OCI-LY1 (cell line): ENCODE measurements at regions not wholly inside any gene's neighbourhood (a gene's known extent, or its start where the extent isn't known, plus 50 kb on each side); places are given as distances from the start of the nearest gene placed in this dataset.
"Not testable (repeated sequence)": the region's sequence is repeated elsewhere in the genome, so short reads cannot be mapped to it uniquely, and the experiment has no call there.

Source experiments
- H2AFZ ChIP-seq: fragments of 200-600 bp; sonication (generic), shearing (Covaris generic); 2 replicates; pipeline ENCODE4 v1.6.0; 2014; ENCODE audit warnings: antibody characterized with exemption, mild to moderate bottlenecking, low read length
- H3F3A ChIP-seq: fragments of 200-600 bp; sonication (generic), shearing (Covaris generic); 2 replicates; pipeline ENCODE4 v1.6.0; 2014; ENCODE audit warnings: mild to moderate bottlenecking, antibody characterized with exemption, low read length, moderate library complexity; ENCODE audit not compliant: insufficient read depth
- H3K27ac ChIP-seq: fragments of 200-600 bp; sonication (generic); 2 replicates; pipeline ENCODE4 v1.5.1; 2014; ENCODE audit warnings: low read length, mixed run types, mild to moderate bottlenecking, low read depth; ENCODE audit not compliant: poor library complexity, severe bottlenecking
- H3K27me3 ChIP-seq: fragments of 200-600 bp; sonication (generic); 2 replicates; pipeline ENCODE4 v1.6.0; 2014; ENCODE audit warnings: antibody characterized with exemption, mild to moderate bottlenecking, low read length, moderate library complexity; ENCODE audit not compliant: insufficient read depth
- H3K36me3 ChIP-seq: fragments of 200-600 bp; sonication (generic); 2 replicates; pipeline ENCODE4 v1.6.1; 2014; ENCODE audit warnings: mild to moderate bottlenecking, antibody characterized with exemption, low read length, moderate library complexity, mixed read lengths; ENCODE audit not compliant: insufficient read depth
- H3K4me1 ChIP-seq: fragments of 200-600 bp; sonication (generic); 2 replicates; pipeline ENCODE4 v1.5.1; 2014; ENCODE audit warnings: mild to moderate bottlenecking, low read length, moderate library complexity; ENCODE audit not compliant: insufficient read depth, severe bottlenecking
- H3K4me2 ChIP-seq: fragments of 200-600 bp; sonication (generic), shearing (Covaris generic); 2 replicates; pipeline ENCODE4 v1.6.1; 2014; ENCODE audit warnings: low read length
- H3K4me3 ChIP-seq: fragments of 200-600 bp; sonication (generic); 2 replicates; pipeline ENCODE4 v1.5.1; 2014; ENCODE audit warnings: low read length, low read depth, mild to moderate bottlenecking, mixed read lengths; ENCODE audit not compliant: poor library complexity, severe bottlenecking
- H3K79me2 ChIP-seq: fragments of 200-600 bp; shearing (Covaris generic); 2 replicates; pipeline ENCODE4 v1.6.1; 2016; ENCODE audit warnings: mixed run types, low read length, mixed read lengths; ENCODE audit not compliant: insufficient read depth
- H3K9ac ChIP-seq: fragments of 200-600 bp; sonication (generic), shearing (Covaris generic); 2 replicates; pipeline ENCODE4 v1.6.1; 2014; ENCODE audit warnings: mild to moderate bottlenecking, low read length, mixed read lengths
- H3K9me2 ChIP-seq: fragments of 200-600 bp; sonication (generic), shearing (Covaris generic); 2 replicates; pipeline ENCODE4 v1.6.1; 2014; ENCODE audit warnings: low read depth, mild to moderate bottlenecking, low read length, mixed read lengths
- H3K9me3 ChIP-seq: fragments of 200-600 bp; shearing (Covaris generic); 2 replicates; pipeline ENCODE4 v1.6.1; 2014; ENCODE audit warnings: low read length, mixed read lengths
- H4K20me1 ChIP-seq: fragments of 200-600 bp; sonication (generic), shearing (Covaris generic); 2 replicates; pipeline ENCODE4 v1.6.0; 2016; ENCODE audit warnings: mild to moderate bottlenecking, low read length; ENCODE audit not compliant: insufficient read depth
- EZH2 ChIP-seq: fragments of 200-600 bp; sonication (generic), shearing (Covaris generic); IDR thresholded peaks from 2 replicates; pipeline ENCODE4 v1.8.0; 2017; ENCODE audit warnings: borderline replicate concordance, mixed run types, mild to moderate bottlenecking, antibody characterized with exemption, low read length, moderate library complexity, mixed read lengths
- TF ChIP-seq, protein P1 (sequence below): fragments of 200-600 bp; sonication (generic), shearing (Covaris generic); IDR thresholded peaks from 2 replicates; pipeline ENCODE4 v1.5.1; 2017; ENCODE audit warnings: mild to moderate bottlenecking, antibody characterized with exemption, low read length, moderate library complexity, mixed read lengths

DNA sequence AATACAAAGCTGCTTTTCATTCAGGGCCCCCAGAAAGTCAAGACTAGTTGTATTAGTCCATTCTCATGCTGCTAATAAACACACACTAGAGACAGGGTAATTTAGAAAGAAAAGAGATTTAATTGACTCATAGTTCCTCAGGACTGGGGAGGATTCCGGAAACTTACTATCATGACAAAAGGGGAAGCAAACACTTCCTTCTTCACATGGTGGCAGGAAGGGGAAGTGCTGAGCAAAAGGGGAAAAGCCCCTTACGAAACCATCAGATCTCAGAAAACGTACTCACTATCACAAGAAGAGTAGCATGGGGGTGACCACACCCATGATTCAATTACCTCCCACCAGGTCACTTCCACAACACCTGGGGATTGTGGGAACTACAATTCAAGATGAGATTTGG lies 373.8 kb upstream of the FRG1 start:
- H3K27ac ChIP-seq, H3K79me2 ChIP-seq, H3K9me2 ChIP-seq, H3K4me2 ChIP-seq, H3K4me3 ChIP-seq, H2AFZ ChIP-seq, H3K4me1 ChIP-seq, H3K9ac ChIP-seq, H3K9me3 ChIP-seq, H3K27me3 ChIP-seq, H3F3A ChIP-seq, H4K20me1 ChIP-seq, H3K36me3 ChIP-seq: not testable (repeated sequence)

DNA sequence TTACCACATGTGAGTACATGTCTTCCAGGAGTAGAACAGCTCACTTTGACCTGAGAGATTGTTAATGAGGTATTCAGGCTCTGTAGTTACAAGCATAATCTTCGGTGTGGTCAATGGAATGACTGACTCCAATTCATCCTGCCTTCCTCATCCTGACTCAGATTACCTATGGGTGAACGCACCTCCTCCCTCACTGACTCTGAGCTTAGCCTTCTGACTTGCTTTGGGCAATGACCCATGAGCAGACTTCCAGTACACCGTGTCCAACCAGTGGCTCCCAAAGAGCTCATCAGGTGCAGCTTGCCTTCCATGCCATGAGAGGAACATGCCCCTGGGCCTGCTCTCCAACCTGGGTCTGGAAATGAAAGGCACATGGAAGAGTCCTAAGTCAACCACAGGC lies 361.0 kb upstream of the FRG1 start:
- H3K27me3 ChIP-seq, H4K20me1 ChIP-seq, H2AFZ ChIP-seq, H3K9ac ChIP-seq, H3K4me1 ChIP-seq, H3K4me2 ChIP-seq, H3K9me2 ChIP-seq, H3K27ac ChIP-seq, H3K4me3 ChIP-seq, H3K9me3 ChIP-seq, H3K36me3 ChIP-seq, H3F3A ChIP-seq, H3K79me2 ChIP-seq: not testable (repeated sequence)

DNA sequence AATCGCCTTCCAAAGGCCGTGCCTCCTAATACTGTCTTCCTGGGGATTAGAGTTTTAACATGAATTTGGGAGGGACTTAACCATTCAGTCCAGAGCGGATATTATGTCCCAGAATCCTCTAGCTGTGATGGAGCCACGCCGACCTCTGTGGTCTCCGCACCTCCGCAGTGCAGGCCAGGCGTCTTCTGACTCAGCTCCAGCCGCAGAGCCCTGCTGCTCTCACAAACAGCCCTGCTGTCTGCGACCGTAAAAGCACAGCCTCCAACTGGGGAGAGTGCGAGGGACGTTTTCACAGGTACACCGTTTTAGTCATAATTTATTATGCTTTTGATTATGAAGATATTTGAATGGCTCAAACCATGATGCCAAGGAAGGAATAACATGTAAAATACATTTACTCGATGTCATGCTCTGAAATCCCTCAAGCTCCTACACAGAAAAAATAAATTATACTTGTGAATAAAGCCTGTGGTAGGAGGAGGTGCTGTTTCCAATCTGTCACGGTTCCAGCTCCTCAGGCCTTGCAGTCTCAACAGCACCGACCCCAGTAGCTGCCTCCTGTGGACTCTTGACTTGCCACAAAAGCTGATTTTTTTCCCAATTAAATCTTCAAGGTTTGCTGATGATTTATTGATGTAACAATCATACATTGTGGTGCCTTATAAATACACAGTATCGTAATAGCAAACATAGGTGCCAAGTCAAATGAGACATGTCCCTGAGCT lies 353.6 kb upstream of the FRG1 start:
- H3K9me2 ChIP-seq, H3K79me2 ChIP-seq, H3K27me3 ChIP-seq, H3K27ac ChIP-seq, H3K4me3 ChIP-seq, H3K4me2 ChIP-seq, H4K20me1 ChIP-seq, H3K9me3 ChIP-seq, H3F3A ChIP-seq, H3K36me3 ChIP-seq, H2AFZ ChIP-seq, H3K4me1 ChIP-seq, H3K9ac ChIP-seq: not testable (repeated sequence)

- H3K79me2 ChIP-seq, H3K27me3 ChIP-seq, H3K9me2 ChIP-seq, H3K4me1 ChIP-seq, H3K9ac ChIP-seq, H3F3A ChIP-seq, H3K27ac ChIP-seq, H4K20me1 ChIP-seq, H3K4me3 ChIP-seq, H3K9me3 ChIP-seq, H3K36me3 ChIP-seq, H2AFZ ChIP-seq, H3K4me2 ChIP-seq: not testable (repeated sequence)
These were observed 351.5 kb upstream of the FRG1 start for GRCh38 chr4:189589201-189589600.

GRCh38 chr4:189592890-189593289 lies 347.8 kb upstream of the FRG1 start:
- Histone ChIP-seq H4K20me1 (no peaks in the 10 kb centered on the region), H3F3A (no peaks in the 10 kb centered on the region), H3K4me1 (no peaks in the 10 kb centered on the region), H3K27ac (no peak overlapping the region), H3K4me3 (no peak overlapping the region), H3K9me2 (no peaks in the 10 kb centered on the region), H3K79me2 (no peaks in the 10 kb centered on the region), H3K36me3 (no peaks in the 10 kb centered on the region), H3K4me2 (no peak overlapping the region), H3K27me3 (no peaks in the 10 kb centered on the region), H2AFZ (no peak overlapping the region), H3K9ac (no peak overlapping the region), H3K9me3 (no peaks in the 10 kb centered on the region)
- TF ChIP-seq, protein P1, sequence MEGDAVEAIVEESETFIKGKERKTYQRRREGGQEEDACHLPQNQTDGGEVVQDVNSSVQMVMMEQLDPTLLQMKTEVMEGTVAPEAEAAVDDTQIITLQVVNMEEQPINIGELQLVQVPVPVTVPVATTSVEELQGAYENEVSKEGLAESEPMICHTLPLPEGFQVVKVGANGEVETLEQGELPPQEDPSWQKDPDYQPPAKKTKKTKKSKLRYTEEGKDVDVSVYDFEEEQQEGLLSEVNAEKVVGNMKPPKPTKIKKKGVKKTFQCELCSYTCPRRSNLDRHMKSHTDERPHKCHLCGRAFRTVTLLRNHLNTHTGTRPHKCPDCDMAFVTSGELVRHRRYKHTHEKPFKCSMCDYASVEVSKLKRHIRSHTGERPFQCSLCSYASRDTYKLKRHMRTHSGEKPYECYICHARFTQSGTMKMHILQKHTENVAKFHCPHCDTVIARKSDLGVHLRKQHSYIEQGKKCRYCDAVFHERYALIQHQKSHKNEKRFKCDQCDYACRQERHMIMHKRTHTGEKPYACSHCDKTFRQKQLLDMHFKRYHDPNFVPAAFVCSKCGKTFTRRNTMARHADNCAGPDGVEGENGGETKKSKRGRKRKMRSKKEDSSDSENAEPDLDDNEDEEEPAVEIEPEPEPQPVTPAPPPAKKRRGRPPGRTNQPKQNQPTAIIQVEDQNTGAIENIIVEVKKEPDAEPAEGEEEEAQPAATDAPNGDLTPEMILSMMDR: no peak
- no peak for TF ChIP-seq EZH2
